HPDE6-E6E7 (cell line): ENCODE measurements at regions not wholly inside any gene's neighbourhood (a gene's known extent, or its start where the extent isn't known, plus 50 kb on each side); places are given as distances from the start of the nearest gene placed in this dataset.
A peak's percentile ranks its signal among the peaks of the same experiment; 100 is the strongest.

Experiments
- DNase-seq: peaks from one replicate; pipeline ENCODE4 v3.0.0; 2011; ENCODE audit warnings: missing footprints; ENCODE audit errors: extremely low spot score

- DNase-seq: no peak
These were observed 51.4 kb upstream of the SEC61G start for GRCh38 chr7:54810401-54810800.

GRCh38 chr7:54811041-54811845 is 52.2 kb upstream of the SEC61G start:
- DNase-seq: no peak

GRCh38 chr7:54811846-54812254 is 52.8 kb upstream of the SEC61G start:
- no peak for DNase-seq

- DNase-seq: no peak
These were observed 53.8 kb upstream of the SEC61G start for GRCh38 chr7:54812756-54813322.

GRCh38 chr7:54813398-54813797 is 54.4 kb upstream of the SEC61G start:
- no peak for DNase-seq

GRCh38 chr7:54814401-54814800 is 55.4 kb upstream of the SEC61G start:
- no peak for DNase-seq

- DNase-seq: no peak
These were observed 58.1 kb upstream of the SEC61G start for GRCh38 chr7:54817152-54817551.

GRCh38 chr7:54823776-54824175 is 64.8 kb upstream of the SEC61G start:
- DNase-seq: no peak

GRCh38 chr7:54824655-54825054 is 65.6 kb upstream of the SEC61G start:
- DNase-seq: no peak

- no peak for DNase-seq
These were observed 66.4 kb upstream of the SEC61G start for GRCh38 chr7:54825368-54825767.

- no peak for DNase-seq
These were observed 68.7 kb upstream of the SEC61G start for GRCh38 chr7:54827734-54828133.

GRCh38 chr7:54831046-54831643 is 72.1 kb upstream of the SEC61G start:
- DNase-seq: peak; percentile 28

GRCh38 chr7:54831644-54832095 is 72.7 kb upstream of the SEC61G start:
- peak; percentile 64 for DNase-seq

GRCh38 chr7:54833001-54833467 is 74.0 kb upstream of the SEC61G start:
- no peak for DNase-seq

GRCh38 chr7:54837168-54837567 is 78.2 kb upstream of the SEC61G start:
- no peak for DNase-seq

- no peak for DNase-seq
These were observed 78.8 kb upstream of the SEC61G start for GRCh38 chr7:54837761-54838160.

GRCh38 chr7:54838175-54838910 is 79.3 kb upstream of the SEC61G start:
- DNase-seq: no peak

- DNase-seq: peak; percentile 56
These were observed 80.7 kb upstream of the SEC61G start for GRCh38 chr7:54839575-54840213.

- no peak for DNase-seq
These were observed 83.0 kb upstream of the SEC61G start for GRCh38 chr7:54841772-54842697.

GRCh38 chr7:54843841-54844355 is 84.9 kb upstream of the SEC61G start:
- peak; percentile 42 for DNase-seq
